ENCODE measurements at regions not wholly inside any gene's neighbourhood (a gene's known extent, or its start where the extent isn't known, plus 50 kb on each side); places are given as distances from the start of the nearest gene placed in this dataset.

DNA sequence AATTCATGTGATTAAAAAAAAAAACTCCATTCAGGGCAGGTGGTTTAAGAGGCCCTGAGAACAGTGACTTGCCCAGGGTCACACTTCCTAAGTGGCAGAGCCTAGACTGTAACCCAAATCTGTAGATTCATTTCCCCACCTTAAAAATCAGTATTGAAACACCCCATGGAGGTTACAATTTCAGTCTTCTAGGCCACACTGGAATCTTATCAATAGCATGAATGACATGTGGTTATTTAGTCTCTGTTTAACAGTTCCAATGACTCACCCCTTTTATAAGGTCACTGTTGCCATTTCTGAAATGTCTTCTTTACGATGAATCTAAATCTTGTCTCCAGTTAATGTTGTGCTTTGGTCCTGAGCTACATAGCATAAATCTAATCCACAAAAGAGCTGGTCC, 262.3 kb upstream of the GRIP1 start:
- DNase-seq (ENCODE audit: low read depth in 1 of 2, low spot score in 1 of 2) = no peak
- TF ChIP-seq JUND (IDR thresholded peaks at IDR 0.05; ENCODE audit: low read depth) = no peak
- in situ Hi-C loops (cut with HindIII; ENCODE audit: low pct_unique_long_range_greater_than_20kb, low sequenced_read_pairs) = no loop called here

DNA sequence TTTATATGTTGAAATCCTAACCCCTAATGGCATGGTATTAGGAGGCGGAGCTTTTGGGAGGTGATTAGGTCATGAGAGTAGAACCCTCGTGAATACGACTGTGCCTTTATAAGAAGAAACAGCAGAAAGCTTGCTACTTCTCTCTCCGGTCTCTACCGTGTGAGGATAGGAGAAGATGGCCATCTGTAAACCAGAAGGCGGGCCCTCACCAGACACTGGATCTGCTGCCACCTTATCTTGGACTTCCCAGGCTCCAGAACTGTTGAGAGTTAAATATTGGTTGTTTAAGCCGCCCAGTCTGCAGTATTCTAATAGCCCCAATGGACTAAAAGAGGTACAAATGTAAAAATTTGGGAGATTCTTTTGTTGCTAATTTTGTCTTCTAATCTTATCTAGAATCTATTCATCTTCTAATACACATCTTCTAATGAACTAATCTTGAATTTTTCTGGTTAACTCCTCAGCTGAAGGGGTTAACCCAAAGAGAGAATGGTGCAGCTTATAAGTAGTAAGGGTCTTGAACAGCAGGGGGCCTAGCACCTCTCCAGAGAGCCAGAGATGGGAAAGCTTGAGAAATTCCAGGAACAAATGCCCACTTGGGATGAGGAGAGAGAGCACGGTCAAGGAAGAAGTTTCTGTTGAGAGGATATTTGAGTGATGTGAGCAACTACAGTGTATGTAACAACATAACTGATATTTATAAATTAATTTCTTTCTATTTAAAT, 264.0 kb upstream of the GRIP1 start:
- in situ Hi-C loops (cut with HindIII; ENCODE audit: low pct_unique_long_range_greater_than_20kb, low sequenced_read_pairs) = no loop called here
- no peak for TF ChIP-seq JUND (IDR thresholded peaks at IDR 0.05; ENCODE audit: low read depth)

DNA sequence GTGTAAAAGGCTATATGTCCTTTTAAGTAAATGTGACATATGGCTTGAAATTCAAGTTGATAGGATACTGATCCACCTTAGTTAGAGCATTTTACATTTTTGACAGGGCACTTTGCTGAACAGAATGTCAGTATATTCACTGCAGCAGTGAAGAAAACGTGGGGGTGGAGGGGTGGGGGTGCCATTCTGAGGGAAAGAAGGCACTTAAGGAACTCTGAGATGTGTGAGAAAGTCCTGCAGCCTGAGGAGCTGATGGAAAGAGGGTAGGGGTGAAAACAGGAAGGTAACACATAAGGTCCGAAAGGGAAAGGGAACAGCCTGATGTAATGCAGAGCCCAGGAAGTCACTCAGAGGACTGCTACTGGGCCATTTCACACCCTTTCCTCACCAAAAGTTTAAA, 265.5 kb upstream of the GRIP1 start:
- no peak for TF ChIP-seq JUND (IDR thresholded peaks at IDR 0.05; ENCODE audit: low read depth)
- no peak for DNase-seq (ENCODE audit: low read depth in 1 of 2, low spot score in 1 of 2)
- in situ Hi-C loops (cut with HindIII; ENCODE audit: low pct_unique_long_range_greater_than_20kb, low sequenced_read_pairs) = no loop called here

More for the DNA sequence above, 264.0 kb upstream of the GRIP1 start:
- DNase-seq (ENCODE audit: low read depth in 1 of 2, low spot score in 1 of 2) = no peak

DNA sequence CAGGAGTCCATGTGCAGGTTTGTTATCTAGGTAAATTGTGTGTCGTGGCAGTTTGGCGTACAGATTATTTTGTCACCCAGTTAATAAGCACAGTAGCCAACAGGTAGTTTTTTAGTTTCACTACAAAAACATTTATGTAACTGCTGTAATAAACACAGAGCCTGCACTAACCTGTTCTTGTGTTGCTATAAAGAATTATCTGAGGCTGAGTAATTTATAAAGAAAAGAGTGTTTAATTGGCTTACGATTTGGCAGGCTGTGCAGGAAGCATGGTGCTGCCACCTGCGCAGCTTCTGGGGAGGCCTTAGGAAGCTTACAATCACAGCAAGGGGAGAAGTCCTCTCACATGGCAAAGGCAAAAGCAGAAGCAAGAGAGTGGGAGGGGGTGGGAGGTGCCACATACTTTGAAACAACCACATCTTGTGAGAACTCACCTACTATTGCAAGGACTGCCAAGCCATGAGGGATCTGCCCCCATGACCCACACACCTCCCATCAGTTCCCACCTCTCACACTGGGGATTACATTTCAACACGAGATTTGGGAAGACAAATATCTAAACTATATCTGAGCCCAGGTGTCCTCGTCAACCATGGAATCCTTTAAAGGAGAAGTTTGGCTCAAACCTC, 266.4 kb upstream of the GRIP1 start:
- no peak for DNase-seq (ENCODE audit: low read depth in 1 of 2, low spot score in 1 of 2)
- in situ Hi-C loops (cut with HindIII; ENCODE audit: low pct_unique_long_range_greater_than_20kb, low sequenced_read_pairs) = no loop called here
- TF ChIP-seq JUND (IDR thresholded peaks at IDR 0.05; ENCODE audit: low read depth) = no peak

DNA sequence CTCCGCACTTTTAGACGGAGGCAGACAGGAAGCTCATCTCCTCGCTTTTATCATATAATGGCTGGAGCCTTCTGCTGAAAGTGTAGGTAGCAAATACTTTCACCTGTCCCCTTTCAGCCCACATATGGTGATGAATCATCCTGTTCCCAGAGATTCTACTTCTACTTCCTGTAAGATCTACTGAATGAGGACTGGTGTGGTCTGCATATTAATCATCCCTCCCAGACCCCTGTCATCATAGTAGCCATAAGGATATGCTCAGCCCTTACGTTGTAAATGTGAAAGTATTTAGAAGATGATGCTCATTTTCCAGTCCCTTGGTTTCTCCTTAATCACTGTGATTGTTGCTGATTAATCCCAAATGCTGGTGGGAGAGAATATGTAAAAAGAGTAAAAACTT, 268.2 kb upstream of the GRIP1 start:
- in situ Hi-C loops (cut with HindIII; ENCODE audit: low pct_unique_long_range_greater_than_20kb, low sequenced_read_pairs) = no loop called here
- no peak for TF ChIP-seq JUND (IDR thresholded peaks at IDR 0.05; ENCODE audit: low read depth)
- DNase-seq (ENCODE audit: low read depth in 1 of 2, low spot score in 1 of 2) = no peak

DNA sequence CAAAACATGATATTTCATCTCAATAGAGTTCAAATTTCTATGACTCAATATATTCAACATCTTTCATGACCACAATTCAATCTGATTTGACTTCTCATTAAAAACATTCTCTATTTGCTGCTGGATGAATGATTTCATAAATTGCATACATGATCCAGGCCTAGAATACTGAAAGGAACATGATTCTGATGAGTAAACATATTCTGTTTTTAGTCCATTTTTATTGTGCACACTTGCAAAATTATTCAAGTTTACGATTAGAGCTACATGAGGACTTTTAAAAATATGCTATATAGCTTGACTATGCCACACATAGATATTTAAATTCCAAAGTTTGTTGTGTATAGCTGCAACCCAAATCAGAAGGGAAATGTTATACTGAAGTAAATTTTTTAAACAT, 273.8 kb upstream of the GRIP1 start:
- DNase-seq (ENCODE audit: low read depth in 1 of 2, low spot score in 1 of 2) = no peak
- in situ Hi-C loops (cut with HindIII; ENCODE audit: low pct_unique_long_range_greater_than_20kb, low sequenced_read_pairs) = no loop called here
- TF ChIP-seq JUND (IDR thresholded peaks at IDR 0.05; ENCODE audit: low read depth) = no peak

DNA sequence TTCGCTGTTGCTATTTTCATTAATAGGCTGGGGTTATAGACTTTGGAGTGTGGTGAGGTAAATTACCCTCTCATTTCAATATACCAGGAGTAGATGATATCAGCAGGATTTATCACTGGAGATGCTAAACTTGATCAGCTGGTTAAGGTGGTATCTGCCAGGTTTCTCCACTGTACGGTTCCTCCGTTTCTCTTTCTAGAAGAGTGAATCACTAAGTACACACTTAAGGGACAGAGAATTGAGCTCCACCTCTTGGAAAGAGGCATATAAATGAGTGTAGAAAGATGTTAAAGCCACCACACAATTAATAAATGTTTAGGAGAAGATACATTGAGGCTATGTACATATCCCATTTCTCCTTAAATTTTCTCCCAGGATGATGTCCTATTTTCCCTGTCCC, 277.4 kb upstream of the GRIP1 start:
- DNase-seq (ENCODE audit: low read depth in 1 of 2, low spot score in 1 of 2) = no peak
- TF ChIP-seq JUND (IDR thresholded peaks at IDR 0.05; ENCODE audit: low read depth) = no peak
- in situ Hi-C loops (cut with HindIII; ENCODE audit: low pct_unique_long_range_greater_than_20kb, low sequenced_read_pairs) = no loop called here

DNA sequence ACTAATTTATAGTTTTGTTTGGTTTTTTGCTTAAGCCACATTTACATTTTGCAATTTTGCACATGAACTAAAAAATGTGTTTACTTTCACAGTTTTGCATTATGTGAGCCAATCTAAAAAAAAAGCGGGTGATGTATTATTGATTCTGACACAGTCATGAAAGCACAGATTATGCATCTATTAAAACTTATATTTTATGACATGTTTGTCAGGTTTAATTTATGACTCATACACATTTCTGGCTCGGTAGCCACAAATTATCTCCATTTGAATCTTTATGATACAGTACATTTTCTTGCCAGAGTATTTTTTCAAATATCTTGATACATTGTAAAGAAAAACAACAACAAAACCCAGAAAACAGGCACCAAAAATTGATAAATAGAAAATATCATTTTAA, 280.4 kb upstream of the GRIP1 start:
- TF ChIP-seq JUND (IDR thresholded peaks at IDR 0.05; ENCODE audit: low read depth) = no peak
- no peak for DNase-seq (ENCODE audit: low read depth in 1 of 2, low spot score in 1 of 2)
- in situ Hi-C loops (cut with HindIII; ENCODE audit: low pct_unique_long_range_greater_than_20kb, low sequenced_read_pairs) = no loop called here

DNA sequence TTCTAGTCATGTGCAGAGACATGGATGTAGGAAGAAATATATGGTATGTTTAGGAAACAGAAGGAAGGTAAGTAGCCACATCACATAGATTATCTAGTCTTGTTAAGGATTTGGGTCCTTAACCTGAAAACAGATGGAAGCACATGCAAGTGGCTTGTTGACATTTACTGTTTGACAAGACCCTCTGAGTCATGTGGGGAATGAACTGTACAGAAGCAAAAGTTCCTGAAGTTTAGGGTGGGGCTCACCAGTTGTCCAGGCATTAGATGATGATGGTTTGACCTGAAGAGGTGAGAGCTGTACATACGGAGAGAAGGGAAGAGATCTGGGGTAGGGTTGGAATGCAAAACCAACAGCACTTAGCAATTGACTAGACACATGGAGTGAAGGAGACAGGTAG, 281.1 kb upstream of the GRIP1 start:
- in situ Hi-C loops (cut with HindIII; ENCODE audit: low pct_unique_long_range_greater_than_20kb, low sequenced_read_pairs) = no loop called here
- no peak for DNase-seq (ENCODE audit: low read depth in 1 of 2, low spot score in 1 of 2)
- no peak for TF ChIP-seq JUND (IDR thresholded peaks at IDR 0.05; ENCODE audit: low read depth)

DNA sequence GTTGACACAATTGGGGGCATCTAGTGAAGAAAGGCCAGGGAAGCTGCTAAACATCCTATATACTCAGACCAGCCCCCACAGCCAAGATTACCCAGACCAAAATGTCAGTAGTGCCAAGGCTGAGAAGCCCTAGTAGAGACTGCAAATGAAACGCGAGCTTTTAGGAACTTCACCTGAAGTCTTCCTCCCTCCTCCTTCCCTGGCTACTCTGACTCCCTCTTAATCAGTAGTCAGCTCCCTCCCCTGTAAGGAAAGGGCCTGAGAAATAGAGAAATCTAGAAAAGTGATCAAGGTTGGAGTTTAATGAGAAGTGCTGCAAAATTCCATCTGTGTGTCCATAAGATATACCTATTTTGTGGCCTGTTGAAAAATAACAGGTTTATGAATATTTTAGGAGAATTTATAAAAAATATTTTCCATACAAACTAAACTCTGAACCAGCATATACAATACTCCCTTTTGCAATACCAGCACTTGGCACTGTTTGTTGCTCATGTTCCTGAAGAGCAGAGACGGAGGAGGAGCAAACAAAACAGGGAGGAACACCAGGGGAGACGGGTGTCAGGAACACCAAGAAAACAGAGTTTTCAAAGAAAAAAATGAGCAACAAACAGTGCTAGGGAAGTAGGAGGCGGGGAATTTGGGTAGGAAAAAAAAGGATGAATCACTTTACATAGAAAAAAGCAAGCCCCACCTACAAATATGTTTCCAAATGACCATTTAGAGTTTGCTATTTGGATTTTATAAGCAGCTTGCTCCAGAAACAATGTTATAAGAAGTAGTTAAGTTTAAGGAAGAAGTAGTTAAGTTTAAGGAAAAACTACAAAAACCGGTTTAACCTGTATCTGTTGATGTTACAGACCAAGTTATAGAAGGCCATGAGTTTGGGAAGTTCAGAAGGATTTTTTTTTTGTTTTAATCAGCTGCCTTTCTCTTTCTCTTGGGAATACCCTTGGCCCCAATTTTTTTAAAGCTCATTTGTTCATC, 282.1 kb upstream of the GRIP1 start:
- in situ Hi-C loops (cut with HindIII; ENCODE audit: low pct_unique_long_range_greater_than_20kb, low sequenced_read_pairs) = no loop called here
- TF ChIP-seq JUND (IDR thresholded peaks at IDR 0.05; ENCODE audit: low read depth) = no peak
- peak; percentile 14 to 58 for DNase-seq (ENCODE audit: low read depth in 1 of 2, low spot score in 1 of 2)

DNA sequence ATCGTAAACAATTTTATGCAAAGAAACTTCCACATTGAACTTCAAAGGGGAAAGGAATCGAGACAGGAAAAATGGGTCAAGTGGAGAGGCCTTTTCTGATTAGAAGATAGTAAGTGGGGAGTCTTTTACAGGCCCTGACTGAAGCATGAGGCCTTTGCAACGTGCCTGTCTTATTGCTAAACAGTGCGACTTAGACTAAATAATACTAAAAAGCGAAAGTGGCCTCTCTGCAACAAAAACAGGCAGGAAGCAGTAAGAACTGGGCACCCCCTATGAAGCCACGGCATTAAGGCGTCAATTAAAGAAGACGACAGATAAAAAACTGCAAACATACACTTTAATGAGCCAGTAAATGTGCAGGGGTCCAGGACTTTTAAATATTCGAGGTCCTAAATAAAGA, 283.4 kb upstream of the GRIP1 start:
- in situ Hi-C loops (cut with HindIII; ENCODE audit: low pct_unique_long_range_greater_than_20kb, low sequenced_read_pairs) = no loop called here
- TF ChIP-seq JUND (IDR thresholded peaks at IDR 0.05; ENCODE audit: low read depth) = no peak

DNA sequence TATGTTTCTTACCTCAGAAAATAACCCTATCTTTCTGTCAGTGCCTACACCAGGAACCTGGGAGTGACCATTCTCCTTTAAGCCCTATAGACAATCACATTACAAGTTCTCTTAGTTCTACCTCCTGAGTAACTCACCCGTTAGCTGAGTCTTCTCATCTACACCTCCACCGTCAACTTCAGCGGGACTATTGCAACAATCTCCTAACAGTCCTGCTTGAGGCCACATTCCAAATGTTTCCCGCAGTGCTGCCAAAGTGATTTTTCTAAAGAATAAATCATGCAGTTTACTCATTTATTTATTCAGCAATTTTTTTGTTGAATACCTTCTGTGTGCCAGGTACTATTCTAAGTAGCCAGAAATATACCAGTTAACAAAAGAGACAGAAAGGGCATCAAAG, 285.0 kb upstream of the GRIP1 start:
- DNase-seq (ENCODE audit: low read depth in 1 of 2, low spot score in 1 of 2) = no peak
- no peak for TF ChIP-seq JUND (IDR thresholded peaks at IDR 0.05; ENCODE audit: low read depth)
- in situ Hi-C loops (cut with HindIII; ENCODE audit: low pct_unique_long_range_greater_than_20kb, low sequenced_read_pairs) = no loop called here

More for the DNA sequence above, 283.4 kb upstream of the GRIP1 start:
- DNase-seq (ENCODE audit: low read depth in 1 of 2, low spot score in 1 of 2) = no peak

DNA sequence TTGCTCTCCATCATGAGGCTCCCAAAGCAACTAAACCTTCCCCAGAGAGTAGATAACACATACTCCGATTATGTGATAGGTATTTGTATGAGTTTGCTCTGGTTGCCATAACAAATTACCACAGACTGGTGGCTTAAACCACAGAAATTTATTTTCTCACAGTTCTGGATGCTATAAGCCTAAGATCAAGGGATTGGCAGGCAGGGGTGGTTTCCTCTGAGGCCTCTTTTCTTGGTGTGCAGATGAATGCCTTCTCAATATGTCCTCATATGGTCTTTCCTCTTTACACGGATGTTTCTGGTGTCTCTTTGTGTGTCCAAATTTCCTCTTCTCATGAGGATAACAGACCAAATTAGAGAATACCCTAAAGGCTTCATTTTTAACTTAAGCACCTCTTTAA, 285.8 kb upstream of the GRIP1 start:
- DNase-seq (ENCODE audit: low read depth in 1 of 2, low spot score in 1 of 2) = peak in 1 of 2 experiments; percentile 24
- in situ Hi-C loops (cut with HindIII; ENCODE audit: low pct_unique_long_range_greater_than_20kb, low sequenced_read_pairs) = no loop called here
- TF ChIP-seq JUND (IDR thresholded peaks at IDR 0.05; ENCODE audit: low read depth) = no peak
